Pons (tissue), 1 donor: ENCODE measurements at regions not wholly inside any gene's neighbourhood (a gene's known extent, or its start where the extent isn't known, plus 50 kb on each side); places are given as distances from the start of the nearest gene placed in this dataset.
A peak's percentile ranks its signal among the peaks of the same experiment; 100 is the strongest.

Source experiments
- DNase-seq: peaks from one replicate; pipeline ENCODE4 v3.0.0-alpha.2; 2016; ENCODE audit warnings: low spot score

GRCh38 chr14:86057018-86057667 is 527.2 kb downstream of the FLRT2 start:
- DNase-seq, result peak; percentile 59

- DNase-seq, result peak; percentile 35
Observed at GRCh38 chr14:86055512-86056075, 525.6 kb downstream of the FLRT2 start.

GRCh38 chr14:86052868-86053267 is 522.9 kb downstream of the FLRT2 start:
- no peak for DNase-seq

- no peak for DNase-seq
Observed at GRCh38 chr14:86050757-86051156, 520.8 kb downstream of the FLRT2 start.

- DNase-seq, result no peak
Observed at GRCh38 chr14:86050072-86050683, 520.2 kb downstream of the FLRT2 start.

GRCh38 chr14:86039176-86039575 is 509.2 kb downstream of the FLRT2 start:
- DNase-seq, result no peak

- DNase-seq, result peak; percentile 22
Observed at GRCh38 chr14:86038387-86039042, 508.6 kb downstream of the FLRT2 start.

GRCh38 chr14:86035882-86036281 is 505.9 kb downstream of the FLRT2 start:
- DNase-seq, result no peak

GRCh38 chr14:86027990-86028389 is 498.0 kb downstream of the FLRT2 start:
- no peak for DNase-seq

- no peak for DNase-seq
Observed at GRCh38 chr14:86027144-86027543, 497.2 kb downstream of the FLRT2 start.

- DNase-seq, result no peak
Observed at GRCh38 chr14:86022031-86022629, 492.2 kb downstream of the FLRT2 start.

GRCh38 chr14:86020841-86021240 is 490.9 kb downstream of the FLRT2 start:
- DNase-seq, result no peak

- DNase-seq, result no peak
Observed at GRCh38 chr14:86015941-86016340, 486.0 kb downstream of the FLRT2 start.

GRCh38 chr14:86015511-86015910 is 485.6 kb downstream of the FLRT2 start:
- DNase-seq, result no peak

- no peak for DNase-seq
Observed at GRCh38 chr14:86013641-86014040, 483.7 kb downstream of the FLRT2 start.

GRCh38 chr14:86012461-86012860 is 482.5 kb downstream of the FLRT2 start:
- DNase-seq, result no peak

GRCh38 chr14:86003998-86004397 is 474.1 kb downstream of the FLRT2 start:
- DNase-seq, result no peak

- DNase-seq, result no peak
Observed at GRCh38 chr14:85996551-85996950, 466.6 kb downstream of the FLRT2 start.

GRCh38 chr14:85991156-85991555 is 461.2 kb downstream of the FLRT2 start:
- no peak for DNase-seq

GRCh38 chr14:85987907-85988306 is 458.0 kb downstream of the FLRT2 start:
- DNase-seq, result no peak

GRCh38 chr14:85987292-85987691 is 457.3 kb downstream of the FLRT2 start:
- no peak for DNase-seq

- DNase-seq, result no peak
Observed at GRCh38 chr14:85978582-85979250, 448.8 kb downstream of the FLRT2 start.
